B cell (primary cell): ENCODE measurements at regions not wholly inside any gene's neighbourhood (a gene's known extent, or its start where the extent isn't known, plus 50 kb on each side); places are given as distances from the start of the nearest gene placed in this dataset.

ENCODE experiments used
- ATAC-seq: fragments of 200-7000 bp; cut with Tn5 transposase; one replicate; pipeline ENCODE4 v1.10.0; 2021; ENCODE audit warnings: low read depth, mild to moderate bottlenecking, moderate number of reproducible peaks, moderate library complexity
- CTCF ChIA-PET: fragments of 350-600 bp; sonication (Branson Sonifier 250); formaldehyde crosslinking; loops from one replicate; lab custom pipeline; 2021; ENCODE audit warnings: antibody characterized with exemption, inconsistent platforms; lab: Charles Lee
- POLR2A ChIA-PET: fragments of 350-600 bp; sonication (Branson Sonifier 250); formaldehyde crosslinking; loops from one replicate; lab custom pipeline; 2021; ENCODE audit warnings: antibody characterized with exemption; lab: Charles Lee
- DNase-seq: peaks from one replicate; pipeline ENCODE4 v3.0.0; 2013
- H2AFZ ChIP-seq: 2 replicates; pipeline ENCODE4 v1.6.1; 2012; ENCODE audit warnings: mild to moderate bottlenecking, low read depth, low read length; ENCODE audit not compliant: insufficient read depth, poor library complexity, severe bottlenecking
- H3K27ac ChIP-seq, 2 donors: 1 replicate in 1 of 2; 2 replicates in 1 of 2; pipeline ENCODE4 v1.5.1; 2012 to 2013; ENCODE audit warnings: low read length in 2 of 2, mild to moderate bottlenecking in 2 of 2, moderate library complexity in 1 of 2
- H3K27me3 ChIP-seq, 4 experiments: fragments of 200-600 bp in 1 of 4; sonication (generic) in 1 of 4; replicated peaks in 1 of 4; 1 replicate in 2 of 4; 2 replicates in 2 of 4; pipeline versions ENCODE4 v1.6.1 to v1.7.0; 2013 to 2016; ENCODE audit warnings: low read length in 3 of 4, mild to moderate bottlenecking in 2 of 4, mixed read lengths in 1 of 4, moderate library complexity in 1 of 4; ENCODE audit not compliant: insufficient read depth in 4 of 4, control insufficient read depth in 3 of 4; ENCODE audit errors: control extremely low read depth in 1 of 4
- H3K36me3 ChIP-seq, 2 experiments: replicated peaks in 1 of 2; 1 replicate in 1 of 2; 2 replicates in 1 of 2; pipeline versions ENCODE4 v1.6.1 to v1.7.1; 2013; ENCODE audit warnings: low read length in 1 of 2; ENCODE audit not compliant: insufficient read depth in 2 of 2, control insufficient read depth in 1 of 2; ENCODE audit errors: control extremely low read depth in 1 of 2, extremely low read depth in 1 of 2
- H3K4me1 ChIP-seq, 2 donors: fragments of 200-600 bp in 1 of 2; sonication (generic) in 1 of 2; 1 replicate in 1 of 2; 2 replicates in 1 of 2; pipeline versions ENCODE4 v1.5.1 to v1.6.1; 2013 to 2017; ENCODE audit warnings: low read length in 2 of 2; ENCODE audit not compliant: control insufficient read depth in 2 of 2, insufficient read depth in 2 of 2
- H3K4me2 ChIP-seq: replicated peaks from 2 replicates; pipeline ENCODE3; 2012; ENCODE audit warnings: mild to moderate bottlenecking, low read depth, low read length; ENCODE audit not compliant: poor library complexity, severe bottlenecking
- H3K4me3 ChIP-seq, 5 experiments: fragments of 200-600 bp in 1 of 5; sonication (generic) in 1 of 5; 1 replicate in 3 of 5; 2 replicates in 2 of 5; pipeline versions ENCODE4 v1.5.1 to v1.7.0; 2011 to 2016; ENCODE audit warnings: low read length in 4 of 5, mild to moderate bottlenecking in 4 of 5, low read depth in 2 of 5, control low read depth in 1 of 5, moderate library complexity in 1 of 5; ENCODE audit not compliant: insufficient read depth in 1 of 5; ENCODE audit errors: control extremely low read depth in 1 of 5, extremely low read depth in 1 of 5
- H3K79me2 ChIP-seq: fragments of 200-600 bp; sonication (generic); one replicate; pipeline ENCODE4 v1.6.0; 2016; ENCODE audit warnings: low read length; ENCODE audit not compliant: control insufficient read depth, insufficient read depth
- H3K9ac ChIP-seq: fragments of 200-600 bp; sonication (generic); 2 replicates; pipeline ENCODE4 v1.6.1; 2017; ENCODE audit warnings: mild to moderate bottlenecking, low read length, moderate library complexity
- H3K9me3 ChIP-seq, 3 donors: one replicate each; pipeline versions ENCODE4 v1.6.1 to v1.7.1; 2013; ENCODE audit warnings: low read length in 2 of 3; ENCODE audit not compliant: control insufficient read depth in 2 of 3, insufficient read depth in 1 of 3; ENCODE audit errors: control extremely low read depth in 1 of 3
- H4K20me1 ChIP-seq: 2 replicates; pipeline ENCODE4 v1.6.0; 2012; ENCODE audit warnings: mild to moderate bottlenecking, low read length; ENCODE audit not compliant: insufficient read depth, control insufficient read depth, poor library complexity, severe bottlenecking
- H3K27ac Mint-ChIP-seq: one replicate; pipeline ENCODE4 v1.8.0; 2021; ENCODE audit warnings: mixed read lengths
- H3K27me3 Mint-ChIP-seq: one replicate; pipeline ENCODE4 v1.8.0; 2021; ENCODE audit warnings: mixed read lengths
- H3K4me1 Mint-ChIP-seq: one replicate; pipeline ENCODE4 v1.8.0; 2021; ENCODE audit warnings: mixed read lengths
- H3K4me3 Mint-ChIP-seq: one replicate; pipeline ENCODE4 v1.8.0; 2021; ENCODE audit warnings: mixed read lengths
- H3K9me3 Mint-ChIP-seq: one replicate; pipeline ENCODE4 v1.8.0; 2022; ENCODE audit warnings: mixed read lengths; ENCODE audit not compliant: insufficient read depth
- CTCF ChIP-seq: fragments of 200-600 bp; IDR thresholded peaks from one replicate; pipeline ENCODE4 v1.8.0; 2022; ENCODE audit warnings: antibody characterized with exemption, mild to moderate bottlenecking
- EZH2 ChIP-seq: IDR thresholded peaks from 2 replicates; pipeline ENCODE4 v1.6.1; 2012; ENCODE audit warnings: borderline replicate concordance, low read depth, mild to moderate bottlenecking, moderate library complexity, low read length; ENCODE audit not compliant: insufficient read depth, poor library complexity, severe bottlenecking
- WGBS: methylation state at CpG from one replicate; pipeline ENCODE4 v1.1.5; 2013; ENCODE audit warnings: missing lambda C conversion rate; ENCODE audit not compliant: insufficient coverage; 5-methylcytosine and 5-hydroxymethylcytosine counted together
- intact Hi-C: fragments of 100-400 bp; cut with micrococcal nuclease; formaldehyde crosslinking; loops from one replicate; pipeline ENCODE4 v1.10.0; 2022

GRCh38 chr3:106725566-106725965, 651.7 kb upstream of the CCDC54 start:
- H3K36me3 ChIP-seq, result no peaks in the 10 kb centered on the region
- intact Hi-C loops, result no loop called here
- no peaks in the 10 kb centered on the region for H3K79me2 ChIP-seq
- no peak overlapping the region for H3K27ac Mint-ChIP-seq
- WGBS, result no CpG with 5 or more reads among the region's 3 CpGs
- CTCF ChIA-PET, result no interaction called here
- H3K4me2 ChIP-seq, result no peak overlapping the region
- peaks cover 0 to 8% (median 0%) of the 10 kb centered on the region in 3 donors for H3K9me3 ChIP-seq
- DNase-seq, result no peak
- no peaks in the 10 kb centered on the region for H3K27me3 ChIP-seq
- H3K27ac ChIP-seq, result no peak overlapping the region
- TF ChIP-seq CTCF (no peak), EZH2 (no peak)
- H3K4me3 Mint-ChIP-seq, result no peak overlapping the region
- H2AFZ ChIP-seq, result no peak overlapping the region
- H3K4me1 Mint-ChIP-seq, result no peaks in the 10 kb centered on the region
- H4K20me1 ChIP-seq, result no peaks in the 10 kb centered on the region
- no peaks in the 10 kb centered on the region for H3K27me3 Mint-ChIP-seq
- H3K4me3 ChIP-seq, result no peak overlapping the region
- no peak for ATAC-seq
- no peaks in the 10 kb centered on the region for H3K4me1 ChIP-seq
- no peak overlapping the region for H3K9ac ChIP-seq
- H3K9me3 Mint-ChIP-seq, result no peaks in the 10 kb centered on the region
- POLR2A ChIA-PET, result no interaction called here

GRCh38 chr3:106728315-106729098, 648.7 kb upstream of the CCDC54 start:
- Histone ChIP-seq H3K4me1 (no peaks in the 10 kb centered on the region), H3K36me3 (no peaks in the 10 kb centered on the region), H3K79me2 (no peaks in the 10 kb centered on the region), H3K9me3 (no peaks in the 10 kb centered on the region), H4K20me1 (no peaks in the 10 kb centered on the region), H2AFZ (no peak overlapping the region), H3K9ac (no peak overlapping the region), H3K4me3 (no peak overlapping the region), H3K4me2 (no peak overlapping the region), H3K27ac (no peak overlapping the region), H3K27me3 (no peaks in the 10 kb centered on the region)
- intact Hi-C loops, result no loop called here
- Mint-ChIP-seq H3K4me3 (no peak overlapping the region), H3K27ac (no peak overlapping the region), H3K9me3 (no peaks in the 10 kb centered on the region), H3K4me1 (no peaks in the 10 kb centered on the region), H3K27me3 (no peaks in the 10 kb centered on the region)
- TF ChIP-seq CTCF, result no peak
- no peak for TF ChIP-seq EZH2
- 100% methylated on average over 3 of the region's 5 CpGs for WGBS
- CTCF ChIA-PET, result no interaction called here
- DNase-seq (no peak), ATAC-seq (no peak)
- POLR2A ChIA-PET, result no interaction called here
